ENCODE measurements at regions not wholly inside any gene's neighbourhood (a gene's known extent, or its start where the extent isn't known, plus 50 kb on each side); places are given as distances from the start of the nearest gene placed in this dataset.
"Not testable (repeated sequence)": the region's sequence is repeated elsewhere in the genome, so short reads cannot be mapped to it uniquely, and the experiment has no call there.

DNA sequence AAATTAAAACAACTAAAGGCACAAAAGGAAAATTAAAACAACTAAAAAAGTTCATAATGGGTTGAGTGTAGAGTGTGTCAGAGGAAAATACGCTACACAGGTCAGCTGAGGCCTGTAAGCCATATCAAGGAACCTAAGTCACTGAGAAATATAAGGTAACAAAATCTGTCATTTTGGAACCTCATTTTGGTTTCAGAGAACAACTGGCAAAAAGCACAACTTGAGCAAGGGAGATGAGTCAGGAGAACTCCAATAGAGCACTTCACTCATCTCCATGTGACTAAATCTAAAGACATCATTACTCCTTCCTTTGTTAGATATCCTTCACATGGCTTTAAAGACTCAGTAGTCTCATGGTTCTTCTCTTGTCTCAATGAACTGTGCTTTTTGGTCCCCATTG is 269.4 kb upstream of the POU5F2 start:
- Histone ChIP-seq H3K4me3 (ENCODE audit: low read length) (no peak overlapping the region), H2AFZ (ENCODE audit: low read depth, low read length) (no peak overlapping the region), H3K4me1 (ENCODE audit: insufficient read depth, low read length) (no peaks in the 10 kb centered on the region), H3K36me3 (ENCODE audit: insufficient read depth, low read length) (peaks cover 3% of the 10 kb centered on the region), H3K9me3 (ENCODE audit: low read length) (peaks cover 14% of the 10 kb centered on the region), H3K27me3 (ENCODE audit: insufficient read depth, low read length) (no peaks in the 10 kb centered on the region)

DNA sequence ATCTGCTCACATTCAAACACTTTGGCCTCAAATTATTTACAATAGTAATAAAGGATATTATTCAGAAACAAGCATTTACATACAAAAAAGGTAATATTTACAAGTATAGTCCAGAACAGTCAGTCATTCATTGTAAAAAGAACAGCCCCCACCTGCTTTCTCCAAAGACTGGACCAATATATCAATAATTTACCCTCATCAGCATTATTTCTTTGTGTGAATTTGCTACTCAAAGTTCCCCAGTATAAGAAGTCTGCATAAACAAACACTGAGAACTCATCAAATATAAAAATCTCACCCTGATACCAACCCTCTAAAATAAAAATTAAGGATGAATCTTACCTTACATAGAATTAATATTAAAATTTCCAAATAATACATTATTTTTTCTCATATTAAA is 267.8 kb upstream of the POU5F2 start:
- Histone ChIP-seq H3K27me3 (ENCODE audit: insufficient read depth, low read length) (no peaks in the 10 kb centered on the region), H3K4me3 (ENCODE audit: low read length) (no peak overlapping the region), H3K36me3 (ENCODE audit: insufficient read depth, low read length) (peaks cover 3% of the 10 kb centered on the region), H3K4me1 (ENCODE audit: insufficient read depth, low read length) (no peaks in the 10 kb centered on the region), H3K9me3 (ENCODE audit: low read length) (peaks cover 7% of the 10 kb centered on the region), H2AFZ (ENCODE audit: low read depth, low read length) (no peak overlapping the region)

DNA sequence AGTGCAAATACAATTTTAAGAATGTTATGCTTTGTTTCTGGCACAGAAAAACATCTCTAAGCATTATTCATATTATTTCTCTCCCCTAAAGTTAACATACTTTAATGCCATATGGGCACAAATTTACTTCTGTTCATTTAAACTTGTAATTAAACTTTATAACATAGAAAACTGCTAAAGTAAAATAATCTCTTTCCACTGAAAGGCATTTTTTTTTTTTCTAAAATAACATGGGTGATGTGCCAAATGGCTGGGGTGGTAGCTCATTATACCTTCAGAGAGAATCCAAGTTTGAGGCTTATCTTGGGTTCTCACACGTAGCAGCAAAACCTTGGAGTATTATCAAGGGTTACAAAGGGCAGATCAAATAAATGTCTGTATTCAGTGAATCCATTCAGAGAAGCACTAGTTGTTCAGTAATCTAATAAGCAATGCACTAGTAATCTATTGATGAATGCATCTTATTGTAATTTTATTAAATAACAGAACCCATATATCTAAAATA is 257.6 kb upstream of the POU5F2 start:
- Histone ChIP-seq H3K36me3 (ENCODE audit: insufficient read depth, low read length) (no peaks in the 10 kb centered on the region), H3K4me1 (ENCODE audit: insufficient read depth, low read length) (peaks cover 9% of the 10 kb centered on the region), H3K9me3 (ENCODE audit: low read length) (no peaks in the 10 kb centered on the region), H3K4me3 (ENCODE audit: low read length) (no peak overlapping the region), H2AFZ (ENCODE audit: low read depth, low read length) (no peak overlapping the region), H3K27me3 (ENCODE audit: insufficient read depth, low read length) (no peaks in the 10 kb centered on the region)

DNA sequence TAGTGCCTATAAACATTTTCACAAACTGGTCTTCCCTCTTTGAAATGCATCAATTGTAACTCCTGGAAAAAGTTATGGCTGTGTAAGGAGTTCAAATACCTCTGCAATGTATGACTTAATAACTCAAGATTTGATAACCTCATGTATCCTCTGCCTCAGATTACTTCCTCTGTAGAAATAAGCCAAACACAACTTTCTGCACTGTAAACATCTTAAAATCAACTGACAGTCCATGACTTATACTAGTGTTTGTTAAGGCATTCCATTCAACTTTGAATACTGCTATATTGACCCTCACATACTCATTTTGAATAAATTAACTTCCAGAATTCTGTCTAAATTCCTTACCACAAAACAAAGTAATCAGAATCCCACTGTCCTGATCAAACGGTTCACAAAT is 256.2 kb upstream of the POU5F2 start:
- Histone ChIP-seq H3K4me3 (ENCODE audit: low read length) (no peak overlapping the region), H2AFZ (ENCODE audit: low read depth, low read length) (no peak overlapping the region), H3K36me3 (ENCODE audit: insufficient read depth, low read length) (no peaks in the 10 kb centered on the region), H3K9me3 (ENCODE audit: low read length) (no peaks in the 10 kb centered on the region), H3K4me1 (ENCODE audit: insufficient read depth, low read length) (peaks cover 9% of the 10 kb centered on the region), H3K27me3 (ENCODE audit: insufficient read depth, low read length) (no peaks in the 10 kb centered on the region)

DNA sequence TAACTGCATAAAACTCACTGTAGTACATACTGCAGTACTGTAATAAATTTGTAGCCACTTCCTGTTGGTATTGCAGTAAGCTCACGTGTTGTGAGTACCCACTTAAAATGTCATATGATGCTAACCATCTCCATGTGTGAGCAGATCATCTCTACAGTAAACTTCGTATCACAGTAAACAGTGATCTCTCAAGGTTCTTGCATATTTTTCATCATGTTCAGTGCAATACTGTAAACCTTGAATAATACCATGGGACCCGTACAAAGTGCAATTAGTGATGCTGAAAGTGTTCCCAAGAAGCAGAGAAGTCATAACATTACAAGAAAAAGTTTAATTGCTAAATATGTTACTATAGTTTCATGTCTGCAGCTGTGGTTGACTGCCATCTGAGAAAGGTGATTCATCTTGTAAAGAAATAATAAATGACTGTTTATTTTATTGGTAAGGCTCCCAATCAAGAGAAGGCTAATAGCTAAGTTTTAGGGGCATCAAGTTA is 253.8 kb upstream of the POU5F2 start:
- no peaks in the 10 kb centered on the region for H3K36me3 ChIP-seq (ENCODE audit: insufficient read depth, low read length)
- H3K4me1 ChIP-seq (ENCODE audit: insufficient read depth, low read length), result peaks cover 9% of the 10 kb centered on the region
- no peak overlapping the region for H2AFZ ChIP-seq (ENCODE audit: low read depth, low read length)
- H3K4me3 ChIP-seq (ENCODE audit: low read length), result no peak overlapping the region
- no peaks in the 10 kb centered on the region for H3K27me3 ChIP-seq (ENCODE audit: insufficient read depth, low read length)
- H3K9me3 ChIP-seq (ENCODE audit: low read length), result no peaks in the 10 kb centered on the region

DNA sequence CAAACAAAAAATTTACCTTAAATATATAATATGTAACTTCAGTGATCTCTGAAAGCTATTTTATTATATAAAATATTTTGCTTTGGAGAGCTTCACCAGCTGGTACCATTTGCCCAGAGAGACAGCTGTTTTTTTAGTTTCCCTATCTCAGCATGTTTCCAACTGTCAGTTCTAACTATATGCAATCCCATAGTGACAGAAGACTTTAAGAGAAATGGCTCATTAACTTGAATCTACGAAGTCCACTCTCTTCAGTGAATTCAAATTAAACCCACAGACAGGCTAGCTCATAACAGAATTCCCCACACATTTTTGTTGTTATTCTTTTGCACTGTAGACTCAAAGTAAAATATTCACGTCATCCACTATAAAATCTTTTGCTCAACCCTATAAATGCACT is 251.8 kb upstream of the POU5F2 start:
- Histone ChIP-seq H2AFZ (ENCODE audit: low read depth, low read length) (no peak overlapping the region), H3K36me3 (ENCODE audit: insufficient read depth, low read length) (no peaks in the 10 kb centered on the region), H3K9me3 (ENCODE audit: low read length) (no peaks in the 10 kb centered on the region), H3K4me3 (ENCODE audit: low read length) (no peak overlapping the region), H3K4me1 (ENCODE audit: insufficient read depth, low read length) (peaks cover 9% of the 10 kb centered on the region), H3K27me3 (ENCODE audit: insufficient read depth, low read length) (no peaks in the 10 kb centered on the region)

DNA sequence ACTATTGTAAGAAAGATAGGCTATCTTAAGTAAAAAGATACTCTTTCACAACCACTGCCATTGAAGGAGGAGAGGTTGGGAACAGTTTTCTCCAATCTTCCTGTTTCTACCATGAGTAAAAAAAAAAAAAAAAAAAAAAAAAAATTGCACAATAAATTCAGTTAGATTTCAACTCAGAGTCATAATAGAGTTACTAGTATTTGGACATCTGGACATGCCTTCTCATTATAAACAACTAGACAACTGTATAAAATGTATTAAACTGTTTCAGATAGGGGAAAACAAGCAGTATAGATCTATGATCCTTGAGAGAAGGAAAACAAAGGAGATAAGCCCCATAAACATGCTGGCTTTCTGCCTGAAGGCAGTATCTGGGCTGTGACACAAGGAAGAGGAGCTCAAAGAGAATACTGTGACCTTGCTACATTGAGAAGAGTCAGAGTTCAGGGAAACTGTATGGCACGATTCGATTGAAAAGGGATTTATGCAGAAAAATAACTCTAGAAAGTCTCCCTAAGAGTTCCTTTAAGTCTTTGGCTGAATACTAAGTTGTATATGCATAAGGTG is 249.2 kb upstream of the POU5F2 start:
- peaks cover 9% of the 10 kb centered on the region for H3K4me1 ChIP-seq (ENCODE audit: insufficient read depth, low read length)
- no peak overlapping the region for H2AFZ ChIP-seq (ENCODE audit: low read depth, low read length)
- no peaks in the 10 kb centered on the region for H3K36me3 ChIP-seq (ENCODE audit: insufficient read depth, low read length)
- H3K9me3 ChIP-seq (ENCODE audit: low read length), result no peaks in the 10 kb centered on the region
- no peak overlapping the region for H3K4me3 ChIP-seq (ENCODE audit: low read length)
- no peaks in the 10 kb centered on the region for H3K27me3 ChIP-seq (ENCODE audit: insufficient read depth, low read length)

DNA sequence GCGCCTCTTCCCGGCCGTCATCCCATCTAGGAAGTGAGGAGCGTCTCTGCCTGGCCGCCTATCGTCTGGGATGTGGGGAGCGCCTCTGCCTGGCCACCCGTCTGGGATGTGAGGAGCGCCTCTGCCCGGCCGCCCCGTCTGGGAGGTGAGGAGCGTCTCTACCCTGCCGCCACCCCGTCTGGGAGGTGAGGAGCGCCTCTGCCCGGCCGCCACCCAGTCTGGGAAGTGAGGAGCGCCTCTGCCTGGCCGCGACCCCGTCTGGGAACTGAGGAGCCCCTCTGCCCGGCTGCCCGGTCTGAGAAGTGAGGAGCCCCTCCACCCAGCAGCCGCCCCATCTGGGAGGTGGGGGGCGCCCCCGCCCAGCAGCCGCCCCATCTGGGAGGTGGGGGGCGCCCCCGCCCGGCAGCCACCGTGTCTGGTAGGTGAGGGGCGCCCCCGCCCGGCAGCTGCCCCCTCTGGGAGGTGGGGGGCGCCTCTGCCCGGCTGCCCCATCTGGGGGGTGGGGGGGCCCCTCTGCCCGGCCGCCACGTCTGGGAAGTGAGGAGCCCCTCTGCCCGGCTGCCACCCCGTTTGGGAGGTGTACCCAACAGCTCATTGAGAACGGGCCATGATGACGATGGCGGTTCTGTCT is 244.7 kb upstream of the POU5F2 start:
- not testable (repeated sequence) for H2AFZ ChIP-seq (ENCODE audit: low read depth, low read length); H3K36me3 ChIP-seq (ENCODE audit: insufficient read depth, low read length); H3K4me1 ChIP-seq (ENCODE audit: insufficient read depth, low read length); H3K4me3 ChIP-seq (ENCODE audit: low read length); H3K27me3 ChIP-seq (ENCODE audit: insufficient read depth, low read length); H3K9me3 ChIP-seq (ENCODE audit: low read length)

DNA sequence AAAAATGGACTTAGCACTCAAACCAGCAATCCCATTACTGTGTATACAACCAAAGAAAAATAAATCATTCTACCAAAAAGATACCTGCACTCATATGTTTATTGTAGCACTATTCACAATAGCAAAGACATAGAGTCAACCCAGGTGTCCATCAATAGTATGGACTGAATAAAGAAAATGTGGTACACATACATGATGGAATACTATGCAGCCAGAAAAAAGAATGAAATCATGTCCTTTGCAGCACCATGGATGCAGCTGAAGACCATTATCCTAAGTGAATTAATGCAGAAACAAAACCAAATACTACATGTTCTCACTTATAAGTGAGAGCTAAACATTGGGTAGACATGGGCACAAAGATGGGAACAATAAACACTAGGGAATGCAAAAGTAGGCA is 236.8 kb upstream of the POU5F2 start:
- H3K27me3 ChIP-seq (ENCODE audit: insufficient read depth, low read length), result no peaks in the 10 kb centered on the region
- no peaks in the 10 kb centered on the region for H3K36me3 ChIP-seq (ENCODE audit: insufficient read depth, low read length)
- no peak overlapping the region for H3K4me3 ChIP-seq (ENCODE audit: low read length)
- H2AFZ ChIP-seq (ENCODE audit: low read depth, low read length), result no peak overlapping the region
- no peaks in the 10 kb centered on the region for H3K4me1 ChIP-seq (ENCODE audit: insufficient read depth, low read length)
- peaks cover 14% of the 10 kb centered on the region for H3K9me3 ChIP-seq (ENCODE audit: low read length)

DNA sequence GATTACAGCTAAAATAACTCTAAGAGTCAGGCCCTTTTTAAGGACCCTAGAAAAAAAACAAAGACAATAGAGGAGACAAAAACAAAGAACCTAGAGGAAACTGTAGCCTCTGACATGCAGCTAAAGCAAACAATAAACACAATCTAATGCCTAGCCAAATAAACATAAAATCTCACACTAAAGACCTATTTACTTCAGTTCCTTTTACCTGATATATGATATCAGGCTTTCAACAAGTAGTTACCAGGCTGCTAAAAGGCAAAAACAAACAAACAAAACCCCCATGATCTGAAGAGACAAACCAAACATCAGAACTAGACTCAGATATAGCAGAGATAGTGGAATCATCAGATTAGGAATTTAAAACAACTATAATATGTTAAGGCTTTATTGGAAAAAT is 226.5 kb upstream of the POU5F2 start:
- Histone ChIP-seq H3K4me3 (ENCODE audit: low read length) (no peak overlapping the region), H3K27me3 (ENCODE audit: insufficient read depth, low read length) (no peaks in the 10 kb centered on the region), H3K4me1 (ENCODE audit: insufficient read depth, low read length) (no peaks in the 10 kb centered on the region), H3K9me3 (ENCODE audit: low read length) (no peaks in the 10 kb centered on the region), H2AFZ (ENCODE audit: low read depth, low read length) (no peak overlapping the region), H3K36me3 (ENCODE audit: insufficient read depth, low read length) (no peaks in the 10 kb centered on the region)

DNA sequence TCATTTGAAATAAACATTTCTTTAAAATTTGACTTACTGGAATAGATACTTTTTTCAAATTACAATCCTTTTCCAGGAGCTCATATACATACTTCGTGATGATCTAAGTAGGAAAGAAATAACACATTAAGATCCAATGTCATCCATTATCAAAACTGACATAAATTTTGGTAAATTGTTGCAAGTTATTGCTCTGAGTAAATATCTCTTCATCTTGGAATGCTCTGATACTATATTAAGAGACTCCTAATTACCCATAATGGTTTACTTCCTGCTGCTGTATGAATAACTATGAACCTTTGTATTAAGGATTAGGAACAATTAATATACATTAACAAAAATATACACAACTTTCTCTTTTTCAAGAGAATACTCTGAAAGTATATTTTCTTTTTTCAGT is 223.0 kb upstream of the POU5F2 start:
- no peaks in the 10 kb centered on the region for H3K4me1 ChIP-seq (ENCODE audit: insufficient read depth, low read length)
- H3K36me3 ChIP-seq (ENCODE audit: insufficient read depth, low read length), result no peaks in the 10 kb centered on the region
- H2AFZ ChIP-seq (ENCODE audit: low read depth, low read length), result no peak overlapping the region
- H3K27me3 ChIP-seq (ENCODE audit: insufficient read depth, low read length), result no peaks in the 10 kb centered on the region
- H3K4me3 ChIP-seq (ENCODE audit: low read length), result no peak overlapping the region
- no peaks in the 10 kb centered on the region for H3K9me3 ChIP-seq (ENCODE audit: low read length)

DNA sequence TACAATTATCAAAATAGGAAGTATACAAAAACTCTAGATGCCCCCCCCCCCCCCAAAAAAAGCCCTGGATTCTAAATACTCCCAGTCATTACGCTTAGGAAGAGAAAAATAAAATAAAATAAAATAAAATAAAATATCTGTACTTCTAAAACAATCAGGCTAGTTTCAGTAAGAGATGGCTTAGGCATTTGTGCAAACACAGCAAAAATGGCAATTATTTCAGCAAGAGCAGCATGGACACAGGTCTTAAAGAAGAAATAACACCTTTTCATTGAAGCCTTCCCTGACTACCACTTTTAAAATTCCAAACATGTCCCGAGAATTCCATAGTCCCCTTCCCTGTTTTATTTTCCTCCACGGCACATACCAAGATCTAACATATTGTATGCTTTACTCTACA is 218.6 kb upstream of the POU5F2 start:
- Histone ChIP-seq H2AFZ (ENCODE audit: low read depth, low read length) (no peak overlapping the region), H3K36me3 (ENCODE audit: insufficient read depth, low read length) (no peaks in the 10 kb centered on the region), H3K4me1 (ENCODE audit: insufficient read depth, low read length) (no peaks in the 10 kb centered on the region), H3K9me3 (ENCODE audit: low read length) (no peaks in the 10 kb centered on the region), H3K27me3 (ENCODE audit: insufficient read depth, low read length) (no peaks in the 10 kb centered on the region), H3K4me3 (ENCODE audit: low read length) (no peak overlapping the region)

DNA sequence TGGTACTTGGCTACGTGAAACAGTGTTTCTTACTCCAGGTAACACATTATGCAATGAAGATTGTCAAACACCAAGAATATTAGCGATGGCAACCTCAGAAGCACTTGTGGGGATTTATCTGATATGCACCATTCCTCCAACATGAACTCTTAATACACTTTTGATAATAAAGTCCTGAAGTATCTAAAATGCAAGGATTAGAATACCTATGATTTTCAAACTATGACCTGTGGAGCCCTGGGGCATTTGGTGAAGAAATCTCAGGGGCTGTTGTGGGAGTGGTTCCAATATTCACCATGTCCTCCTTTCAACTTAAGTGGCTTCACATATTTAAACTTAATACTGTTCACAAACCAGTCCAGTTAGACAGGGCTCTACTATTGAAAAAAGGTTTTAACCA is 214.6 kb upstream of the POU5F2 start:
- Histone ChIP-seq H3K4me3 (ENCODE audit: low read length) (no peak overlapping the region), H3K27me3 (ENCODE audit: insufficient read depth, low read length) (no peaks in the 10 kb centered on the region), H3K36me3 (ENCODE audit: insufficient read depth, low read length) (no peaks in the 10 kb centered on the region), H3K9me3 (ENCODE audit: low read length) (no peaks in the 10 kb centered on the region), H3K4me1 (ENCODE audit: insufficient read depth, low read length) (no peaks in the 10 kb centered on the region), H2AFZ (ENCODE audit: low read depth, low read length) (no peak overlapping the region)
